ENCODE measurements at regions not wholly inside any gene's neighbourhood (a gene's known extent, or its start where the extent isn't known, plus 50 kb on each side); places are given as distances from the start of the nearest gene placed in this dataset.

- Histone ChIP-seq H3K36me3 (no peaks in the 10 kb centered on the region), H3K27me3 (replicated peaks; ENCODE audit: insufficient read depth) (no peaks in the 10 kb centered on the region), H3K4me1 (ENCODE audit: control insufficient read depth in 1 of 2, low read depth in 2 of 2) (no peaks in the 10 kb centered on the region), H3K27ac (no peak overlapping the region), H3K4me3 (no peak overlapping the region), H3K9me3 (peaks cover 13% of the 10 kb centered on the region)
- no peak for TF ChIP-seq CTCF (IDR thresholded peaks at IDR 0.05)
- ATAC-seq (ENCODE audit: insufficient number of reproducible peaks, low FRiP score, low read depth) (no peak), DNase-seq (ENCODE audit: low spot score) (no peak)
Observed at GRCh38 chr18:78889250-78889649, 90.4 kb upstream of the SALL3 start.

GRCh38 chr18:78890388-78890787 is 89.2 kb upstream of the SALL3 start:
- DNase-seq (ENCODE audit: low spot score) (no peak), ATAC-seq (ENCODE audit: insufficient number of reproducible peaks, low FRiP score, low read depth) (no peak)
- TF ChIP-seq CTCF (IDR thresholded peaks at IDR 0.05), result no peak
- no peaks in the 10 kb centered on the region for H3K27me3 ChIP-seq (replicated peaks; ENCODE audit: insufficient read depth)
- H3K36me3 ChIP-seq, result no peaks in the 10 kb centered on the region
- H3K27ac ChIP-seq, result no peak overlapping the region
- no peaks in the 10 kb centered on the region for H3K4me1 ChIP-seq (ENCODE audit: control insufficient read depth in 1 of 2, low read depth in 2 of 2)
- no peak overlapping the region for H3K4me3 ChIP-seq
- H3K9me3 ChIP-seq, result peaks cover 13% of the 10 kb centered on the region

- no peaks in the 10 kb centered on the region for H3K36me3 ChIP-seq
- DNase-seq (ENCODE audit: low spot score) (no peak), ATAC-seq (ENCODE audit: insufficient number of reproducible peaks, low FRiP score, low read depth) (no peak)
- no peak overlapping the region for H3K4me3 ChIP-seq
- H3K9me3 ChIP-seq, result peaks cover 13% of the 10 kb centered on the region
- no peaks in the 10 kb centered on the region for H3K27me3 ChIP-seq (replicated peaks; ENCODE audit: insufficient read depth)
- no peak for TF ChIP-seq CTCF (IDR thresholded peaks at IDR 0.05)
- no peaks in the 10 kb centered on the region for H3K4me1 ChIP-seq (ENCODE audit: control insufficient read depth in 1 of 2, low read depth in 2 of 2)
- H3K27ac ChIP-seq, result no peak overlapping the region
Observed at GRCh38 chr18:78891185-78891762, 88.3 kb upstream of the SALL3 start.

- no peak for DNase-seq (ENCODE audit: low spot score)
- no peaks in the 10 kb centered on the region for H3K4me1 ChIP-seq (ENCODE audit: control insufficient read depth in 1 of 2, low read depth in 2 of 2)
- no peaks in the 10 kb centered on the region for H3K27me3 ChIP-seq (replicated peaks; ENCODE audit: insufficient read depth)
- no peak for TF ChIP-seq CTCF (IDR thresholded peaks at IDR 0.05)
- no peak overlapping the region for H3K4me3 ChIP-seq
- no peak for ATAC-seq (ENCODE audit: insufficient number of reproducible peaks, low FRiP score, low read depth)
- H3K36me3 ChIP-seq, result no peaks in the 10 kb centered on the region
- no peak overlapping the region for H3K27ac ChIP-seq
- peaks cover 13% of the 10 kb centered on the region for H3K9me3 ChIP-seq
Observed at GRCh38 chr18:78892177-78892576, 87.4 kb upstream of the SALL3 start.

GRCh38 chr18:78892721-78893120 is 86.9 kb upstream of the SALL3 start:
- Histone ChIP-seq H3K27me3 (replicated peaks; ENCODE audit: insufficient read depth) (no peaks in the 10 kb centered on the region), H3K27ac (no peak overlapping the region), H3K9me3 (peaks cover 13% of the 10 kb centered on the region), H3K36me3 (no peaks in the 10 kb centered on the region), H3K4me1 (ENCODE audit: control insufficient read depth in 1 of 2, low read depth in 2 of 2) (no peaks in the 10 kb centered on the region), H3K4me3 (no peak overlapping the region)
- TF ChIP-seq CTCF (IDR thresholded peaks at IDR 0.05), result no peak
- no peak for ATAC-seq (ENCODE audit: insufficient number of reproducible peaks, low FRiP score, low read depth)
- DNase-seq (ENCODE audit: low spot score), result no peak
